Bronchial epithelial cell (primary cell): ENCODE measurements at regions not wholly inside any gene's neighbourhood (a gene's known extent, or its start where the extent isn't known, plus 50 kb on each side); places are given as distances from the start of the nearest gene placed in this dataset.
"Not testable (repeated sequence)": the region's sequence is repeated elsewhere in the genome, so short reads cannot be mapped to it uniquely, and the experiment has no call there.

Experiments used
- DNase-seq: peaks from one replicate; pipeline ENCODE4 v3.0.0-alpha.2; 2010; ENCODE audit warnings: low read depth
- FAIRE-seq: peaks from 2 replicates; lab custom pipeline; 2011; peaks lifted over from hg19 to GRCh38; lab: Jason Lieb, UNC
- H3K27me3 ChIP-seq: 2 replicates; pipeline ENCODE4 v1.5.1; 2011; ENCODE audit warnings: low read length; ENCODE audit not compliant: control insufficient read depth, insufficient read depth
- H3K36me3 ChIP-seq: 2 replicates; pipeline ENCODE4 v1.5.1; 2011; ENCODE audit warnings: low read length; ENCODE audit not compliant: control insufficient read depth, insufficient read depth
- H3K4me3 ChIP-seq: 2 replicates; pipeline ENCODE4 v1.5.1; 2011; ENCODE audit warnings: mild to moderate bottlenecking, low read depth, low read length, control low read depth
- TF ChIP-seq, protein P1 (sequence below): IDR thresholded peaks from 2 replicates; pipeline ENCODE4 v1.5.1; 2011; ENCODE audit warnings: mild to moderate bottlenecking, moderate library complexity, low read length, control low read depth, inconsistent platforms; ENCODE audit not compliant: insufficient read depth, severe bottlenecking

DNA sequence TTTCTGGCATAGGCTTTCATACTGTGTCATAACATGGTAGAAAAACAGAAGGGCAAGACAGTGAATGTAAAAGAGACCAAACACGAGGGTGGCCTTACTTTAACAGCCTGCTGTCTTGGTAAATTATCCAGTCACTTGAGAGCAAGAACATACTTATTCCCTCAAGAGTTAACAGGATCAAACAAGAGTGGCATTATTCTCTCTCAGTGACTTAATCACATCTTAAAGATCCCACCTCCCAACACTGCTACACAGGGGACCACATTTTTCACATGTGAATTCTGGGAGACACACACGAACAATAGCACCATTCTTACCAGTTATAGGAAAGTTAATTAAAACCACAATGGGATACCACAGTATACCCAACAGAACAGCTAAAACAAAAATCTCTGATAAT lies 898.0 kb upstream of the C9orf72 start:
- no peaks in the 10 kb centered on the region for H3K36me3 ChIP-seq
- H3K27me3 ChIP-seq: no peaks in the 10 kb centered on the region
- FAIRE-seq: no peak
- TF ChIP-seq, protein P1, sequence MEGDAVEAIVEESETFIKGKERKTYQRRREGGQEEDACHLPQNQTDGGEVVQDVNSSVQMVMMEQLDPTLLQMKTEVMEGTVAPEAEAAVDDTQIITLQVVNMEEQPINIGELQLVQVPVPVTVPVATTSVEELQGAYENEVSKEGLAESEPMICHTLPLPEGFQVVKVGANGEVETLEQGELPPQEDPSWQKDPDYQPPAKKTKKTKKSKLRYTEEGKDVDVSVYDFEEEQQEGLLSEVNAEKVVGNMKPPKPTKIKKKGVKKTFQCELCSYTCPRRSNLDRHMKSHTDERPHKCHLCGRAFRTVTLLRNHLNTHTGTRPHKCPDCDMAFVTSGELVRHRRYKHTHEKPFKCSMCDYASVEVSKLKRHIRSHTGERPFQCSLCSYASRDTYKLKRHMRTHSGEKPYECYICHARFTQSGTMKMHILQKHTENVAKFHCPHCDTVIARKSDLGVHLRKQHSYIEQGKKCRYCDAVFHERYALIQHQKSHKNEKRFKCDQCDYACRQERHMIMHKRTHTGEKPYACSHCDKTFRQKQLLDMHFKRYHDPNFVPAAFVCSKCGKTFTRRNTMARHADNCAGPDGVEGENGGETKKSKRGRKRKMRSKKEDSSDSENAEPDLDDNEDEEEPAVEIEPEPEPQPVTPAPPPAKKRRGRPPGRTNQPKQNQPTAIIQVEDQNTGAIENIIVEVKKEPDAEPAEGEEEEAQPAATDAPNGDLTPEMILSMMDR: no peak
- DNase-seq: no peak
- no peak overlapping the region for H3K4me3 ChIP-seq

DNA sequence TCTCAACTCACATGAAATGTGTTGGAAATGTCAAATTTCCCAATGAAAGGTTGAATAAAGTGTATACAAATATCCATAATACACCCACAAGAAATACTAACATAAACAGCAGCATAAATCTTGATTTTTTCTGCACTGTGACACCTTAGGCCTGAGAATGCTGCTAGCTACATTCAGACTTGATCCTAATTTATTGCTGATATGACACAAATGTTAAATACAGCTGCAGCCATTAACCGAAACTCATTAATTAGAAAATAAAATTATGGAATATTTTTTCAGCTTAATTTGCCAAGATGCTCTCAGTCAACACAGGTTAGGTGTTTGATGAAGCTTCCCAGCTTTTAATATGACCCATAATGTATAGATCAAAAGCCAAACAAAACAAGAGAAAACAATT lies 914.3 kb upstream of the C9orf72 start:
- no peak for FAIRE-seq
- Histone ChIP-seq H3K36me3 (no peaks in the 10 kb centered on the region), H3K27me3 (no peaks in the 10 kb centered on the region), H3K4me3 (no peak overlapping the region)
- DNase-seq: no peak
- TF ChIP-seq, protein P1: no peak

DNA sequence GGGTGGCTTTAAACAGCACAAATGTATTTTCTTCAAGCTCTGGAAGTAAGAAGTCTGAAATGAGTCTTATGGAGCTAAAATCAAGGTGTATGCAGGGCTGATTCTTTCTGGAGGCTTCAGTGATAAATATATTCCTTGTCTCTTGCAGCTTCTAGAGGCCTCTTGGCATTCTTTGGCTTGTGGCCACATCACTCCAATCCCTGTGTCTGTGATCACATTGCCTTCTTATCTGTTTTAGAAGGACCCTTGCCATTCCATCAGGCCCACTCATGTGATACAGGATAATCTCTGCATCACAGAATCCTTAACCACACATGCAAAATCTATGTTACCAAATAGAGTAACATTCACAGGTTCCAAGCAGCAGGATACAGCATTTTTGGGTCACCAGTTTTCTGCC lies 917.8 kb upstream of the C9orf72 start:
- TF ChIP-seq, protein P1: no peak
- no peaks in the 10 kb centered on the region for H3K27me3 ChIP-seq
- H3K4me3 ChIP-seq: no peak overlapping the region
- no peak for DNase-seq
- no peaks in the 10 kb centered on the region for H3K36me3 ChIP-seq
- FAIRE-seq: no peak

DNA sequence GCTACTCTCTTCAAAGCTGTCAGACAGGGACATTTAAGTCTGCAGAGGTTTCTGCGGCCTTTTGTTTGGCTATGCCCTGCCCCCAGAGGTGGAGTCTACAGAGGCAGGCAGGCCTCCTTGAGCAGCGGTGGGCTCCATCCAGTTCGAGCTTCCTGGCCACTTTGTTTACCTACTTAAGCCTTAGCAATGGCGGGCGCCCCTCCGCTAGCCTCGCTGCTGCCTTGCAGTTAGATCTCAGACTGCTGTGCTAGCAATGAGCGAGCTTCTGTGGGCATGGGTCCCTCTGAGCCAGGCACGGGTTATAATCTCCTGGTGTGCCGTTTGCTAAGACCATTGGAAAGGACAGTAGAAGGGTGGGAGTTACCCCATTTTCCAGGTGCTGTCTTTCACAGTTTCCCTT lies 924.9 kb upstream of the C9orf72 start:
- FAIRE-seq, DNase-seq, H3K27me3 ChIP-seq, H3K4me3 ChIP-seq, H3K36me3 ChIP-seq: not testable (repeated sequence)

DNA sequence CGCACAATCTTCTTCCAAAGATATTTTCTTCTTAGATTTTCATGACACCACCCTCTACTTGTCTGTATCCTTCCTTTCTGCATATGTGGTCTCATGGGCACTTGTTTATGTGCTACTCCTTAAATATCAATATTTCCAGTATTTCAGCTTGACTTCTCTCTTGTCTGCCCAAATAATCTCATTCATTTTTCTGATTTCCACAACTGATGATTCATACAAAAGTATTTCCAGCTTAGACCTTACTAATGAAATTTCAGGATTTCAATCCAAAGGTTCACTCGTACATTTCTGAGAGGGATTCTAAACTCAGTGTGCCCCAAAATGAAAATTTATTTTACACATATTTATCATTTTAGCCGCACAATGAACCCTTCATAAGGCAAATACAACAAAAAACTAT lies 928.9 kb upstream of the C9orf72 start:
- FAIRE-seq (no peak), DNase-seq (no peak)
- TF ChIP-seq, protein P1: no peak
- Histone ChIP-seq H3K4me3 (no peak overlapping the region), H3K27me3 (no peaks in the 10 kb centered on the region), H3K36me3 (no peaks in the 10 kb centered on the region)

DNA sequence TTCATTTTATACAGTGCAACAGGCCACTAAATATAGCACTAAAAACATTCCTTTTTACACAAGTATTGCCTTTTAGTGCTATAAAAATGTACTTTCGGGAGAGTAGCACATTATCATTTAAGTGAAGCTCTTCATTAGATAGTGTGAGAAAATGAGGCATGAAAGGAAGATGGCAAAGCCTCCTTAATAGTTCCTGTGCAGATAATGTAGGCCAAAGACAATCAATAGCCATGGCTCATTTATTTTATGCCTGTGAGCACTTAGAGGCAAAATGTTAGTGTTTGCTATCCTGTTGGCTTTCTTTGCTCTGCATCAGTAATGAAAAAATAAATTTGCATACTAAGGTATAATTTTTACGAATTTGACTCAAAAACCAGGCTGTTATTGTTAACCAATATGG lies 929.5 kb upstream of the C9orf72 start:
- FAIRE-seq (no peak), DNase-seq (no peak)
- Histone ChIP-seq H3K4me3 (no peak overlapping the region), H3K27me3 (no peaks in the 10 kb centered on the region), H3K36me3 (no peaks in the 10 kb centered on the region)
- TF ChIP-seq, protein P1: no peak

DNA sequence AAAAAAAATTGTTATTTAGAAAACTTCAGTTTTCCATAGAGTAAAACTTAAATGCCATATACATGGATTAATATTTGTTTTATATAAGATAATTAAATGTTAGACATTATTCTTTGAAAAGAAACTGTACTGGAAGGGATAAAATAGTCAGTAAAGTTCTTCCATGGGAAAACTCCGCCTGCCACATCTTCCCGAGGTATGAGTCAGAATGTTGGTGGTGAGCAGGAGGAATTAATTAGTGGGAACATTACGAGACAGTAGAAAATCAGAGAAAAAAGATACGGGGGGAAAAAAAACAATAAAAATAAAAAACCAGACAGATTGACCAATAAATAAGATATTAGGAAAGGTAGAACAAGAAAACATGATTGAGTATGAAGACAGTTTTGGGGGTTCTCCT lies 930.3 kb upstream of the C9orf72 start:
- Histone ChIP-seq H3K4me3 (no peak overlapping the region), H3K27me3 (no peaks in the 10 kb centered on the region), H3K36me3 (no peaks in the 10 kb centered on the region)
- FAIRE-seq (no peak), DNase-seq (no peak)
- TF ChIP-seq, protein P1: no peak
